Peyer's patch (tissue), 4 donors: ENCODE measurements at regions not wholly inside any gene's neighbourhood (a gene's known extent, or its start where the extent isn't known, plus 50 kb on each side); places are given as distances from the start of the nearest gene placed in this dataset.

Source experiments
- DNase-seq, 3 donors: peaks; one replicate each; pipeline ENCODE4 v3.0.0-alpha.2; 2017 to 2019
- H3K27ac ChIP-seq, 4 donors: fragments of 200-600 bp; sonication (generic); one replicate each; pipeline ENCODE4 v1.5.1; 2016 to 2019
- H3K27me3 ChIP-seq, 2 donors: fragments of 200-600 bp; sonication (generic); one replicate each; pipeline ENCODE4 v1.5.1; 2019
- H3K36me3 ChIP-seq, 3 donors: fragments of 200-600 bp; sonication (generic); one replicate each; pipeline ENCODE4 v1.5.1; 2016 to 2019
- H3K4me1 ChIP-seq, 4 donors: fragments of 200-600 bp; sonication (generic); one replicate each; pipeline ENCODE4 v1.5.1; 2016 to 2019
- H3K4me3 ChIP-seq, 4 donors: fragments of 200-600 bp; sonication (generic); 1 replicate in 3 of 4; 2 replicates in 1 of 4; pipeline ENCODE4 v1.5.1; 2016 to 2019; ENCODE audit warnings: mild to moderate bottlenecking in 1 of 4
- H3K9me3 ChIP-seq, 4 donors: fragments of 200-600 bp; sonication (generic); one replicate each; pipeline ENCODE4 v1.5.1; 2016 to 2019; ENCODE audit warnings: mild to moderate bottlenecking in 1 of 4
- POLR2A ChIP-seq, 2 donors: fragments of 450-650 bp; IDR thresholded peaks; one replicate each; pipeline ENCODE4 v1.5.1; 2017; ENCODE audit warnings: antibody characterized with exemption in 2 of 2, mild to moderate bottlenecking in 2 of 2, moderate library complexity in 2 of 2
- TF ChIP-seq, protein P1 (sequence below), 6 experiments: fragments of 450-650 bp in 4 of 6; fragments of 200-600 bp in 2 of 6; sonication (generic) in 1 of 6; IDR thresholded peaks; one replicate each; pipeline ENCODE4 v1.5.1; 2017 to 2019; ENCODE audit warnings: antibody characterized with exemption in 6 of 6, mild to moderate bottlenecking in 3 of 6, moderate library complexity in 1 of 6

DNA sequence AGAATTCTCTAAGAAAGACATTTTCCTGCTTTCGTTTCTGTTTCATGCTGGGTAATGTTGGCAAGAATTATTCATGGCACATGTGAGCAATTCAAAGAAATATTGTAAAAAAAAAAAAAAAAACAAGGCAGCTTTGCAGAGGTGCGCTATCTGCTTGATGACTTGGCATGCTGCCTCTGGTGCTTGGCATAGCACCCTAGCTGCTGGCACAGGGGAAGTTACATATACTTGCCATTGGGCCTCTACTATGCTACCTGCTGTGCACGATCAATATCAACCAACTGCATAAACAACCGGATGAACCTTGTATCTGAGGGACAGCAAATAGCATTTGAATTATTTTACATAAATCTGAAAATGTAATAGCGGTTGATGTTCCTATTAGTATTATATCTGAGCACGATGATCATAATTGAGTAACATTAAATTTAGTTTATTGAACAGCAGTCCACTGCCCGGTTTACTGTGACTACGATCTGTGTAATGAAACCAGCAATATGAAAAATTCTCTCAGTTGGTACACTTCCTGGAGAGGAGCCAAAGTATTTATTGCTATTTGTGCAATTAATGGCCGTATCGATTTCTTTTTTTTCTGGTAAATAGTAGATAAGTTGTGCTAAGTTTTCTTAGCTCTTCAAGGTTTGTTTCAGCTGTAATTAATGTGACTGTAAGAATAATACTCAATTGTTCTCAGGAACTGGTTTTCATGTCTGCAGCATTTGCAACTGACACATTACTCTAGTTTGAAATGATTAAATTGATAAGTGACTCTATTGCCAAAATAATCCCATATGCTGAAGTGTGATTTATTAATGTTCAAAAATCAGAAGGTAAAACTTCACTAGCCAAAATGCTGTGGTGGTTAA, 717.3 kb downstream of the DACH1 start:
- no peaks in the 10 kb centered on the region for H3K4me1 ChIP-seq
- no peaks in the 10 kb centered on the region for H3K27me3 ChIP-seq
- no peaks in the 10 kb centered on the region for H3K9me3 ChIP-seq
- DNase-seq: no peak
- TF ChIP-seq POLR2A (IDR thresholded peaks at IDR 0.05): no peak
- TF ChIP-seq, protein P1, sequence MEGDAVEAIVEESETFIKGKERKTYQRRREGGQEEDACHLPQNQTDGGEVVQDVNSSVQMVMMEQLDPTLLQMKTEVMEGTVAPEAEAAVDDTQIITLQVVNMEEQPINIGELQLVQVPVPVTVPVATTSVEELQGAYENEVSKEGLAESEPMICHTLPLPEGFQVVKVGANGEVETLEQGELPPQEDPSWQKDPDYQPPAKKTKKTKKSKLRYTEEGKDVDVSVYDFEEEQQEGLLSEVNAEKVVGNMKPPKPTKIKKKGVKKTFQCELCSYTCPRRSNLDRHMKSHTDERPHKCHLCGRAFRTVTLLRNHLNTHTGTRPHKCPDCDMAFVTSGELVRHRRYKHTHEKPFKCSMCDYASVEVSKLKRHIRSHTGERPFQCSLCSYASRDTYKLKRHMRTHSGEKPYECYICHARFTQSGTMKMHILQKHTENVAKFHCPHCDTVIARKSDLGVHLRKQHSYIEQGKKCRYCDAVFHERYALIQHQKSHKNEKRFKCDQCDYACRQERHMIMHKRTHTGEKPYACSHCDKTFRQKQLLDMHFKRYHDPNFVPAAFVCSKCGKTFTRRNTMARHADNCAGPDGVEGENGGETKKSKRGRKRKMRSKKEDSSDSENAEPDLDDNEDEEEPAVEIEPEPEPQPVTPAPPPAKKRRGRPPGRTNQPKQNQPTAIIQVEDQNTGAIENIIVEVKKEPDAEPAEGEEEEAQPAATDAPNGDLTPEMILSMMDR (IDR thresholded peaks at IDR 0.05): no peak
- no peaks in the 10 kb centered on the region for H3K36me3 ChIP-seq
- H3K27ac ChIP-seq: no peak overlapping the region
- H3K4me3 ChIP-seq: no peak overlapping the region

DNA sequence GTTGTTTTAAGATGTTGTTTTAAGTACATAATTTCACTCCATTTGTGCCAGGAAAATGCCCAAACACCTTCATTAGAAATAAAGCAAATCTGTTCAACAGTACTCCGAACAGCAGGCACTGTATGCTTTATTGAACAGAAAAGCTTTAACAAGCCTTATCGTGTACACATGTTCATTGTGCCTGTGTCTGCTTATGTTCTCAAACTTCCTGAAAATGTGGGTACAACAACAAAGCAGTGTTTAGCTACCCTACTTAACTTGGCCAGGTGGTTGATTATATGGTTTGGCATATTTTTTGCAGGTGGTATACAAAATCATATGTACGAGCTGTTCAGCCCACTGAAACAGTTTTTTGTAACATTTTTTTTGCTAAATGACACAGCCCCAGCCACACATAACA, 718.0 kb downstream of the DACH1 start:
- DNase-seq: no peak
- H3K4me3 ChIP-seq: no peak overlapping the region
- TF ChIP-seq POLR2A (IDR thresholded peaks at IDR 0.05): no peak
- TF ChIP-seq, protein P1 (IDR thresholded peaks at IDR 0.05): no peak
- no peak overlapping the region for H3K27ac ChIP-seq
- H3K4me1 ChIP-seq: no peaks in the 10 kb centered on the region
- H3K27me3 ChIP-seq: no peaks in the 10 kb centered on the region
- no peaks in the 10 kb centered on the region for H3K9me3 ChIP-seq
- no peaks in the 10 kb centered on the region for H3K36me3 ChIP-seq

DNA sequence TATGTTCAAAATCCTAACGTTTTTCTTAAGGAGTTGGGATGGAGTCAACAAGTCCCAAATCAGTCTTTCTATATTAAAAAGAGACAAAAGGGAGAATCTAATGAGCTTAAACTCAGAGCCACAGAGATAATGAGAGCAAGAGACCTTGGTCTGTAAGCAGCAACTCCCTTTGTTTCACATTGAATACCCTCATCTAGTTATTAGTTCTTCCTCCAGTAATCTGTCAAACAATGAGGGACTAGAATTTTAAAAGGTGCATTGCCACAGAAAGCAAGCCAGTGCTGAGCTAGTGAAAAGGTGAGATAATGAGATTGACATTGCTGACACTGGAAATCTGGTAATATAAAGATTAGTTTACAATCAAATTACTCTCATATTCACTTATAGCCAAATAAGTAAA, 718.6 kb downstream of the DACH1 start:
- Histone ChIP-seq H3K36me3 (no peaks in the 10 kb centered on the region), H3K27me3 (no peaks in the 10 kb centered on the region), H3K27ac (no peak overlapping the region), H3K9me3 (no peaks in the 10 kb centered on the region), H3K4me3 (no peak overlapping the region), H3K4me1 (no peaks in the 10 kb centered on the region)
- TF ChIP-seq, protein P1 (IDR thresholded peaks at IDR 0.05): no peak
- TF ChIP-seq POLR2A (IDR thresholded peaks at IDR 0.05): no peak
- no peak for DNase-seq

DNA sequence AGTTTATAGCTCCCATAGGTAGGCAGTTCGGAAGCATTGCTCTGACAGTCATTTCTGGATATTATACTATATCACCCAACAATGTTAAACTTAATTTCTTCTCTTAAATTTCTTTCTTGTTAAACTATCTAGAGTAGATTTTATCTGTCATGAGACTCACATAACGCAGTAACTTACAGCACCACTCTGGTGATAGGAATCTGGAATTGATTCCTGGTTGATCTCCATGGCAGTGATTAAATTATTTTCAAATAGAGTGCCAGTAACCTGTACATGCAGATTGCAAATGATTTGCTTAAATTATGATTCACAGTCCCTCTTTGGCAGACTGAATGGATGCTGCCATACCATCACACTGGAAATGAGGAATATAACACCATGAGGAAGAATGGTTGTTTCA, 722.1 kb downstream of the DACH1 start:
- Histone ChIP-seq H3K9me3 (no peaks in the 10 kb centered on the region), H3K4me1 (no peaks in the 10 kb centered on the region), H3K36me3 (no peaks in the 10 kb centered on the region), H3K27me3 (no peaks in the 10 kb centered on the region), H3K4me3 (no peak overlapping the region), H3K27ac (no peak overlapping the region)
- no peak for DNase-seq
- no peak for TF ChIP-seq POLR2A (IDR thresholded peaks at IDR 0.05)
- TF ChIP-seq, protein P1 (IDR thresholded peaks at IDR 0.05): no peak

DNA sequence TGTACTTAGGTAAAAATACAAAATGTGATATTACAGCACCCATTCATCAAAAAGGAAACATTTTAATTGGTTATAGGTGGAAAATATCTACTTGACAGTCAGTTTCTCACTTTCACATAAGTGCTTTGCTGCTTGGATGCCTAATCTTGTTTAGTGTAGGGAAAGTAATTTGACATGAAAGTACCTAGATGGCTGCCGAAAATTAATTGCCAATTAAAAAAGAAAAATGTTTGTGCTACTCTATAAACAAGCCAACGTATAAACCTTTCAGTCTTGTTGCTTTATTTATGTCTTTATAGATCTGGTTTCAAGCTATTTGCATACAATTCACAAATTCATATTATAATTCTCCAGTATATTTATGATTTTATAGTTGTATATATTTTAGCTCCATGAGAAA, 729.9 kb downstream of the DACH1 start:
- H3K9me3 ChIP-seq: no peaks in the 10 kb centered on the region
- H3K4me1 ChIP-seq: no peaks in the 10 kb centered on the region
- TF ChIP-seq POLR2A (IDR thresholded peaks at IDR 0.05): no peak
- TF ChIP-seq, protein P1 (IDR thresholded peaks at IDR 0.05): no peak
- no peak for DNase-seq
- H3K36me3 ChIP-seq: no peaks in the 10 kb centered on the region
- H3K27me3 ChIP-seq: no peaks in the 10 kb centered on the region
- no peak overlapping the region for H3K27ac ChIP-seq
- H3K4me3 ChIP-seq: no peak overlapping the region
